Fibroblast of villous mesenchyme (primary cell): ENCODE measurements at regions not wholly inside any gene's neighbourhood (a gene's known extent, or its start where the extent isn't known, plus 50 kb on each side); places are given as distances from the start of the nearest gene placed in this dataset.

Experiments used
- DNase-seq: peaks from one replicate; pipeline ENCODE4 v3.0.0-alpha.2; 2010; ENCODE audit warnings: low read depth
- H3K4me3 ChIP-seq: 2 replicates; pipeline ENCODE4 v1.5.1; 2011; ENCODE audit warnings: low read depth, mild to moderate bottlenecking, low read length
- CTCF ChIP-seq: IDR thresholded peaks from 2 replicates; pipeline ENCODE4 v1.5.1; 2012; ENCODE audit warnings: low read depth, mild to moderate bottlenecking, low read length; ENCODE audit not compliant: insufficient read depth

GRCh38 chr7:22597844-22598243 is 97.9 kb upstream of the STEAP1B start:
- no peak overlapping the region for H3K4me3 ChIP-seq
- peak; percentile 85 for DNase-seq
- TF ChIP-seq CTCF, result no peak

GRCh38 chr7:22596763-22597400 is 96.9 kb upstream of the STEAP1B start:
- no peak for DNase-seq
- no peak overlapping the region for H3K4me3 ChIP-seq
- TF ChIP-seq CTCF, result no peak

- no peak for TF ChIP-seq CTCF
- no peak overlapping the region for H3K4me3 ChIP-seq
- no peak for DNase-seq
These were observed 94.0 kb upstream of the STEAP1B start for GRCh38 chr7:22594020-22594419.

GRCh38 chr7:22591271-22591670 is 91.3 kb upstream of the STEAP1B start:
- H3K4me3 ChIP-seq, result no peak overlapping the region
- DNase-seq, result no peak
- no peak for TF ChIP-seq CTCF

- TF ChIP-seq CTCF, result no peak
- peak; percentile 64 for DNase-seq
- no peak overlapping the region for H3K4me3 ChIP-seq
These were observed 89.7 kb upstream of the STEAP1B start for GRCh38 chr7:22589641-22590201.

- DNase-seq, result no peak
- TF ChIP-seq CTCF, result no peak
- no peak overlapping the region for H3K4me3 ChIP-seq
These were observed 88.4 kb upstream of the STEAP1B start for GRCh38 chr7:22588351-22588750.

GRCh38 chr7:22587322-22587721 is 87.3 kb upstream of the STEAP1B start:
- H3K4me3 ChIP-seq, result no peak overlapping the region
- TF ChIP-seq CTCF, result no peak
- peak; percentile 74 for DNase-seq
